HepG2 (cell line): ENCODE measurements at regions not wholly inside any gene's neighbourhood (a gene's known extent, or its start where the extent isn't known, plus 50 kb on each side); places are given as distances from the start of the nearest gene placed in this dataset.

Experiments used
- BORCS8-MEF2B ChIP-seq: sonication (generic); formaldehyde crosslinking; IDR thresholded peaks from 2 replicates; pipeline ENCODE4 v1.8.0; 2022; ENCODE audit warnings: mild to moderate bottlenecking, missing genetic modification reagents
- MED13 ChIP-seq: sonication (generic); formaldehyde crosslinking; IDR thresholded peaks from 2 replicates; pipeline ENCODE4 v1.5.0; 2020; ENCODE audit warnings: missing genetic modification reagents
- SIX1 ChIP-seq: sonication (generic); formaldehyde crosslinking; IDR thresholded peaks from 2 replicates; pipeline ENCODE4 v1.4.0; 2020; ENCODE audit warnings: missing genetic modification reagents, borderline replicate concordance
- ZNF17 ChIP-seq: sonication (generic); formaldehyde crosslinking; IDR thresholded peaks from 2 replicates; pipeline ENCODE4 v1.5.0; 2020; ENCODE audit warnings: mild to moderate bottlenecking, missing genetic modification reagents
- ZNF276 ChIP-seq: sonication (generic); formaldehyde crosslinking; IDR thresholded peaks from 2 replicates; pipeline ENCODE4 v1.4.0; 2020; ENCODE audit warnings: mild to moderate bottlenecking, low read depth, missing genetic modification reagents
- ZNF883 ChIP-seq: sonication (generic); formaldehyde crosslinking; IDR thresholded peaks from 2 replicates; pipeline ENCODE4 v1.5.1; 2020; ENCODE audit warnings: mild to moderate bottlenecking, missing genetic modification reagents; ENCODE audit errors: not compliant biosample characterization
- TF ChIP-seq, protein P1 (sequence below): sonication (generic); formaldehyde crosslinking; IDR thresholded peaks from 2 replicates; pipeline ENCODE4 v1.5.1; 2020; ENCODE audit warnings: mild to moderate bottlenecking, missing genetic modification reagents, borderline replicate concordance

GRCh38 chr2:175612280-175612679 is 389.8 kb downstream of the LNPK start (continued):
- TF ChIP-seq ZNF276 (CRISPR knock-in tag): no peak
- no peak for TF ChIP-seq MED13 (CRISPR knock-in tag)
- TF ChIP-seq BORCS8-MEF2B (CRISPR knock-in tag): no peak
- TF ChIP-seq, protein P1, sequence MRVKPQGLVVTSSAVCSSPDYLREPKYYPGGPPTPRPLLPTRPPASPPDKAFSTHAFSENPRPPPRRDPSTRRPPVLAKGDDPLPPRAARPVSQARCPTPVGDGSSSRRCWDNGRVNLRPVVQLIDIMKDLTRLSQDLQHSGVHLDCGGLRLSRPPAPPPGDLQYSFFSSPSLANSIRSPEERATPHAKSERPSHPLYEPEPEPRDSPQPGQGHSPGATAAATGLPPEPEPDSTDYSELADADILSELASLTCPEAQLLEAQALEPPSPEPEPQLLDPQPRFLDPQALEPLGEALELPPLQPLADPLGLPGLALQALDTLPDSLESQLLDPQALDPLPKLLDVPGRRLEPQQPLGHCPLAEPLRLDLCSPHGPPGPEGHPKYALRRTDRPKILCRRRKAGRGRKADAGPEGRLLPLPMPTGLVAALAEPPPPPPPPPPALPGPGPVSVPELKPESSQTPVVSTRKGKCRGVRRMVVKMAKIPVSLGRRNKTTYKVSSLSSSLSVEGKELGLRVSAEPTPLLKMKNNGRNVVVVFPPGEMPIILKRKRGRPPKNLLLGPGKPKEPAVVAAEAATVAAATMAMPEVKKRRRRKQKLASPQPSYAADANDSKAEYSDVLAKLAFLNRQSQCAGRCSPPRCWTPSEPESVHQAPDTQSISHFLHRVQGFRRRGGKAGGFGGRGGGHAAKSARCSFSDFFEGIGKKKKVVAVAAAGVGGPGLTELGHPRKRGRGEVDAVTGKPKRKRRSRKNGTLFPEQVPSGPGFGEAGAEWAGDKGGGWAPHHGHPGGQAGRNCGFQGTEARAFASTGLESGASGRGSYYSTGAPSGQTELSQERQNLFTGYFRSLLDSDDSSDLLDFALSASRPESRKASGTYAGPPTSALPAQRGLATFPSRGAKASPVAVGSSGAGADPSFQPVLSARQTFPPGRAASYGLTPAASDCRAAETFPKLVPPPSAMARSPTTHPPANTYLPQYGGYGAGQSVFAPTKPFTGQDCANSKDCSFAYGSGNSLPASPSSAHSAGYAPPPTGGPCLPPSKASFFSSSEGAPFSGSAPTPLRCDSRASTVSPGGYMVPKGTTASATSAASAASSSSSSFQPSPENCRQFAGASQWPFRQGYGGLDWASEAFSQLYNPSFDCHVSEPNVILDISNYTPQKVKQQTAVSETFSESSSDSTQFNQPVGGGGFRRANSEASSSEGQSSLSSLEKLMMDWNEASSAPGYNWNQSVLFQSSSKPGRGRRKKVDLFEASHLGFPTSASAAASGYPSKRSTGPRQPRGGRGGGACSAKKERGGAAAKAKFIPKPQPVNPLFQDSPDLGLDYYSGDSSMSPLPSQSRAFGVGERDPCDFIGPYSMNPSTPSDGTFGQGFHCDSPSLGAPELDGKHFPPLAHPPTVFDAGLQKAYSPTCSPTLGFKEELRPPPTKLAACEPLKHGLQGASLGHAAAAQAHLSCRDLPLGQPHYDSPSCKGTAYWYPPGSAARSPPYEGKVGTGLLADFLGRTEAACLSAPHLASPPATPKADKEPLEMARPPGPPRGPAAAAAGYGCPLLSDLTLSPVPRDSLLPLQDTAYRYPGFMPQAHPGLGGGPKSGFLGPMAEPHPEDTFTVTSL (CRISPR knock-in tag): no peak
- TF ChIP-seq ZNF883: no peak
- TF ChIP-seq SIX1 (CRISPR knock-in tag): no peak
- no peak for TF ChIP-seq ZNF17 (CRISPR knock-in tag)
- TF ChIP-seq, all 625 proteins: peak for 0
